ENCODE measurements at regions not wholly inside any gene's neighbourhood (a gene's known extent, or its start where the extent isn't known, plus 50 kb on each side); places are given as distances from the start of the nearest gene placed in this dataset.

GRCh38 chr3:2001306-2002108 lies 97.2 kb upstream of the CNTN4 start:
- no peak for TF ChIP-seq RARB (CRISPR knock-in tag; IDR thresholded peaks at IDR 0.05)
- TF ChIP-seq, protein P1, sequence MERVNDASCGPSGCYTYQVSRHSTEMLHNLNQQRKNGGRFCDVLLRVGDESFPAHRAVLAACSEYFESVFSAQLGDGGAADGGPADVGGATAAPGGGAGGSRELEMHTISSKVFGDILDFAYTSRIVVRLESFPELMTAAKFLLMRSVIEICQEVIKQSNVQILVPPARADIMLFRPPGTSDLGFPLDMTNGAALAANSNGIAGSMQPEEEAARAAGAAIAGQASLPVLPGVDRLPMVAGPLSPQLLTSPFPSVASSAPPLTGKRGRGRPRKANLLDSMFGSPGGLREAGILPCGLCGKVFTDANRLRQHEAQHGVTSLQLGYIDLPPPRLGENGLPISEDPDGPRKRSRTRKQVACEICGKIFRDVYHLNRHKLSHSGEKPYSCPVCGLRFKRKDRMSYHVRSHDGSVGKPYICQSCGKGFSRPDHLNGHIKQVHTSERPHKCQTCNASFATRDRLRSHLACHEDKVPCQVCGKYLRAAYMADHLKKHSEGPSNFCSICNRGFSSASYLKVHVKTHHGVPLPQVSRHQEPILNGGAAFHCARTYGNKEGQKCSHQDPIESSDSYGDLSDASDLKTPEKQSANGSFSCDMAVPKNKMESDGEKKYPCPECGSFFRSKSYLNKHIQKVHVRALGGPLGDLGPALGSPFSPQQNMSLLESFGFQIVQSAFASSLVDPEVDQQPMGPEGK (CRISPR knock-in tag; IDR thresholded peaks at IDR 0.05; ENCODE audit: borderline replicate concordance): no peak
- peak; percentile 42; the same call in 1 of the 2 replicates for TF ChIP-seq ISL1 (CRISPR knock-in tag; IDR thresholded peaks at IDR 0.05)
- TF ChIP-seq CSDC2 (CRISPR knock-in tag; IDR thresholded peaks at IDR 0.05): no peak
- TF ChIP-seq, protein P2, sequence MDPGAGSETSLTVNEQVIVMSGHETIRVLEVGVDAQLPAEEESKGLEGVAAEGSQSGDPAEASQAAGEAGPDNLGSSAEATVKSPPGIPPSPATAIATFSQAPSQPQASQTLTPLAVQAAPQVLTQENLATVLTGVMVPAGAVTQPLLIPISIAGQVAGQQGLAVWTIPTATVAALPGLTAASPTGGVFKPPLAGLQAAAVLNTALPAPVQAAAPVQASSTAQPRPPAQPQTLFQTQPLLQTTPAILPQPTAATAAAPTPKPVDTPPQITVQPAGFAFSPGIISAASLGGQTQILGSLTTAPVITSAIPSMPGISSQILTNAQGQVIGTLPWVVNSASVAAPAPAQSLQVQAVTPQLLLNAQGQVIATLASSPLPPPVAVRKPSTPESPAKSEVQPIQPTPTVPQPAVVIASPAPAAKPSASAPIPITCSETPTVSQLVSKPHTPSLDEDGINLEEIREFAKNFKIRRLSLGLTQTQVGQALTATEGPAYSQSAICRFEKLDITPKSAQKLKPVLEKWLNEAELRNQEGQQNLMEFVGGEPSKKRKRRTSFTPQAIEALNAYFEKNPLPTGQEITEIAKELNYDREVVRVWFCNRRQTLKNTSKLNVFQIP (CRISPR knock-in tag; IDR thresholded peaks at IDR 0.05; ENCODE audit: borderline replicate concordance, low read depth): no peak
- no peak for TF ChIP-seq ZFP30 (CRISPR knock-in tag; IDR thresholded peaks at IDR 0.05)

Measured in SK-N-SH treated with all-trans-retinoic acid at 6 μM for 48 hours (cell line).